C4-2B (cell line): ENCODE measurements at regions not wholly inside any gene's neighbourhood (a gene's known extent, or its start where the extent isn't known, plus 50 kb on each side); places are given as distances from the start of the nearest gene placed in this dataset.

ENCODE experiments used
- CTCF ChIP-seq: fragments of 450-650 bp; conservative IDR thresholded peaks from 2 replicates; pipeline ENCODE4 v1.5.1; 2017; ENCODE audit warnings: mild to moderate bottlenecking
- ZFX ChIP-seq: fragments of 450-650 bp; IDR thresholded peaks from 2 replicates; pipeline ENCODE4 v1.6.1; 2017

- TF ChIP-seq CTCF (no peak), ZFX (no peak)
Observed at GRCh38 chr13:90551253-90551652, 796.2 kb upstream of the MIR17HG start.
